ENCODE measurements at regions not wholly inside any gene's neighbourhood (a gene's known extent, or its start where the extent isn't known, plus 50 kb on each side); places are given as distances from the start of the nearest gene placed in this dataset.
A peak's percentile ranks its signal among the peaks of the same experiment; 100 is the strongest.
"Not testable (repeated sequence)": the region's sequence is repeated elsewhere in the genome, so short reads cannot be mapped to it uniquely, and the experiment has no call there.

DNA sequence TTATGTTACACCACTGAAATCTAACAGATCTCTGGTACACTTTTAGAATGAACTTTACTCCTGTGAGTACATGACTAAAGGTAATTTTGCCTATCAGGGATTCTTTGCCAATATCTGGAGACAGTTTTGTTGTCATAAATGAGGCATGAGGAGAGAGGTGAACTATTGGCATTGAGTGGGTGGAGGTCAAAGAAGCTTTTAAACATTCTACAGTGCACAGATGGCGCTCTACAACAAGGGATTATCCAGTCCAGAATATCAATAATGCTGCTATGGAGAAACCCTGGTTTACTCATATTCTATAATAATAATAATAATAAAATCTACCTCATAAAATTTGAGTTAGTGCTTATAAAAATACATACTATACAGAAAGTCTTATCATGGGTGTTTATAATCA, 702.3 kb downstream of the SI start:
- DNase-seq (ENCODE audit: low spot score) = no peak

DNA sequence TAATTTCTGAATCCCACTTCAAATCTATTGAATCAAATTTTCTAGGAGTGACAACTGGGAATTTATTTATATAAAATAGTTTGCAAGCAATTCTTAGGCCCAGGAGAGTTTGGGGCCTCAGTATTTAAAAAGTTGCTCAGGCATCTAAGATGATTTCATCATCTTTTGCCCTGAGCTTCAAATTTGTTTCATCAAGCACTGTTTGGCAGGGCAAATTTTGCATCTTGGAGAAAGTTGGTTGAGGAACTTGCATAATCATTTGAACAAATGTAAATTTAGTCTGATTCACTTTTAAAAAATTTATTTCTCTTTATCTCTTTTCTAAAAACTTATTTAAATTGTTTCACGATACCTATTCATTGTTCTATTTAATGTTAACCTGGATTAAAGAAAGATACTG, 702.8 kb downstream of the SI start:
- DNase-seq (ENCODE audit: low spot score) = no peak

DNA sequence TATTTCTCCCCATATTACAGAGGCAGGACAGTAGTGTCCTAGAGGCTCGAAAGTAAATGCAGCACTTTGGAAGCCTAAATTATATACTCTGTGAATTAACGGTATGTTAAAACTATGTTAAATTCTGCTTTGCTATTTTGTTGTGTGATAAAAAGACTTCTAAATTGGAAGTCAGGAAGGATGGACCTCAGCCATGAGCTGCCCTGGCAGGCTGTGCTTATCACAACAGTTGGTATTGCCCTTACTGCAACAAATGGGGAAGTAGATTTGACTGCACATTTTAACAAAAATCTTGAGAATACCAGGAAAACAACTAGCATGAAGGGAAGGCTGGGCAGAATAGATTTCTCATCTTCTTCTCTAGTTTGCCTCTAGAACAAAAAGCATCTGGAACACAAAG, 706.6 kb downstream of the SI start:
- DNase-seq (ENCODE audit: low spot score) = no peak

DNA sequence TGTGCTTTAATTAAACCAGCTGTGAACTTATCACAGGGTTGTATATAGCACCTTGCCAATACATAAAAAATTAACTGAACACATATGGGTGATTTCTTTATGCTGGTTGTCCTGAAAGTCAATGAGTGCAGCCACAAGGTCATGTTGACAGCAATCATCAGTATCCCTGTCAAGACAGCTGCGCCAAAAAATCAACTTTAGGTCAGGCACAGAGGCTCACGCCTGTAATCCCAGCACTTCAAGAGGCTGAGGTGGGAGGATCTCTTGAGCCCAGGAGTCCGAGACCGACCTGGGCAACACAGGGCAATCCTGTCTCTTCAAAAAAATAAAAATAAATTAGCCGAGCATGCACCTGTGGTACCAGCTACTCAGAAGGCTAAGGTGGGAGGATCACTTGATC, 707.3 kb downstream of the SI start:
- no peak for DNase-seq (ENCODE audit: low spot score)

DNA sequence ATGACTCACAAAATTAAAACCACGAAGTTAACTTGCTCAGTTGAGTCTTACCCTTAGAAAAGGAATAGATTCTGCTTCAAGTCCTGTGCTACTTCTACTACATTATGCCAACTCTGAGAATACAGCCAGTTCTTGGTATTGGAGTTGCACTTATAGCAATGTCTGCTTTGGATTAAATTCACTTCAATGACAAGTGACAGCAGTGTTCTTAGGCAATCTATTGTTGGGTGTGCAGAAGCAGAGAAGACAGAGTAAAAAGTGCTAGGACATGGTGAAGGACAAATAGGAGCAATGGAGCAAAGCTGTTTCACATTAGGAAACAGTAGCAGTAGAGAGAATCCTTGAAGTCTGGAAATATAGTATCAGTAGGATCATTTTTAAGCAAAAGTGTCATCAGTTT, 713.1 kb downstream of the SI start:
- DNase-seq (ENCODE audit: low spot score) = no peak

DNA sequence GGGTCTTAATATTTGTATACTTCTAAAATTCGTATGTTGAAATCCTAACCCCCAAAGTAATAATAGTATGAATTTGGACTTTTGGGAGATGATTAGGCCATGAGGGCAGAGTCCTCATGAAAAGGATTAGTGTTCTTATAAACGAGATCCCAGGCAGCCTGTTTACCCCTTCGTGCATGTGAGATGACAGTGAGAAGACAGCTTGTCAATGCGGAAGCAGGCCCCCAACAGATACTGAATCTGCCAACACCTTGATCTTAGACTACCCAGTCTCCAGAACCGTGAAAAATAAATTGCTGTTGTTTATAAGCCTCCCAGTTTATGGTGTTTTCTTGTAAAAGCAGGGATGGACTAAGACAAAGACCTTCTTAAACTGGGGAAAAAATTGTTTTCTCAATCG, 714.2 kb downstream of the SI start:
- no peak for DNase-seq (ENCODE audit: low spot score)

DNA sequence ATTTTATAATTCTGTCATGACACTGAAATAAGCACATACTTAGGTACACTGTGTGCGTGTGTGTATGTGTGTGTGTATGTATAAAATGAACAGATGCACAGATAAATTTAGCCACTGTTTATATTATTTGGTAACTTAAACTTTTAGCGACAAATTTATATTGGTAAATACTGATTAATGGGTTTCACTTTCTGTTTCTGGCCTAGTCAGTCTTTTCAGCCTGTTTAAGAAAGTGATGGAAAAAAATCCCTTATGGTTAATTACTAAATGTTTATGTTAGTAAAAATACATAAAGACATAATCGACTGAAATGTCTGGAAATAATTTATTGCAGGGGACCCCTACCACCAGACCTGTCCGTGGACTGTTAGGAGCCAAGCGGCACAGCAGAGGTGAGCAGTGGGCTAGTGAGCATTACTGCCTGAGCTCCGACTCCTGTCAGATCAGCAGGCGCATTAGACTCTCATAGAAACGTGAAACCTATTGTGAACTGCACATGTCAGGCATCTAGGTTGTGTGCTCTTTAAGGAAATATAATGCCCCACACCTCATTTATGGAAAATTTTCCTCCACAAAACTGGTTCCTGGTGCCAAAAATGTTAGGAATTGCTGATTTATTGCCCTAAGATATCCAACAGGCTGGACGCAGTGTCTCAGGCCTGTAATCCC, 717.4 kb downstream of the SI start:
- DNase-seq (ENCODE audit: low spot score) = no peak

DNA sequence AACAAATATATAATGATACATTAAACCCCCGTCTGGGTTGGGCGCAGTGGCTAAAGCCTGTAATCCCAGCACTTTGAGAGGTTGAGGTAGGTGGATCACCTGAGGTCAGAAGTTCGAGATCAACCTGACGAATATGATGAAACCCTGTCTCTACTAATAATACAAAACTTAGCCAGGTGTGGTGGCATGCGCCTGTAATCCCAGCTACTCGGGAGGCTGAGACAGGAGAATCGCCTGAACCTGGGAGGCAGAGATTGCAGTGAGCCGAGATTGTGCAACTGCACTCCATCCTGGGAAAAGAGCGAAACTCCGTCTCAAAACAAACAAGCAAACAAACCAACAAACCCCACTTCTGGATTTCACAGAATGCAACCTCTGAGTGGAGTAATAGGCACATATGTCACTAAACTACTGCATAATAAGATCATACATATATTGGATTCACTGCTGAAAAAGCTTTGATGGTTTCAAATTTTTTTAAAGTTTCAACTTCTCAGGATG, 718.2 kb downstream of the SI start:
- DNase-seq (ENCODE audit: low spot score) = no peak

DNA sequence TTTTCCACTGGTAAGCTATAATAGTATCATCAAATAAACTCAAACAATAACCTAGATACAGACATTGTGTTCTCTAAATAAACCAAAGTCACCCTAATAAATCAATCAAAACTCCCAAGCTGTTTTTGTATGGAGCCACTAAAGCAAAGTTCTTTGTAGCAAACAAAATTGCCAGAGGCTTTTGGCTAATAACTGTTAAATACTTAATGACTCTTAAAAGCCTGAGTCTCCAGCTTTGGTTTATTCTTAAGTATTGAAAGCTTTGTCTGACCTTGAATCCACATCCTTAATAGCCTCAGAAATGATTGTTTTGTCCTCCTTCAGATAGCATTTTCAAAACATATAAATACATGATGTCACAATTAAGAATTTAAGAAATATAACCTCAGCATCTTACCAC, 725.3 kb downstream of the SI start:
- DNase-seq (ENCODE audit: low spot score) = no peak

DNA sequence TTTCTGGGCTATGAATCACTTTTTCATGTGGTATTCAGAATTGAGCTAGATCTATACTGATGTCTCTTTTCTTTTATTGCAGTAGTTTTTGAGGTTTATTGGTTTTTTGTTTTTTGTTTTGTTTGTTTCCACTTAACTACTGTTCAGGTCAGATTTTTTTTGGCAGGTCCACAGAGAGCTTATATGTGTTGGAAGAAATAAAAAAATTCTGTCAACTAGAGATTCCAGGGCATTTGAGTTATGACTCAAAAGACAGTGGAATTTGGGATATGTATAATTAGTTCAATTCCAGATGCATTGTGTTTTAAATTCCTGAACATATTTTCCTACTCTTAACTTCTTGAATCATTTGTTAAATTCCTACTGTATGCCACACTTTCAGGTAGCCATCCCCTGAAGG, 727.2 kb downstream of the SI start:
- DNase-seq (ENCODE audit: low spot score) = no peak

DNA sequence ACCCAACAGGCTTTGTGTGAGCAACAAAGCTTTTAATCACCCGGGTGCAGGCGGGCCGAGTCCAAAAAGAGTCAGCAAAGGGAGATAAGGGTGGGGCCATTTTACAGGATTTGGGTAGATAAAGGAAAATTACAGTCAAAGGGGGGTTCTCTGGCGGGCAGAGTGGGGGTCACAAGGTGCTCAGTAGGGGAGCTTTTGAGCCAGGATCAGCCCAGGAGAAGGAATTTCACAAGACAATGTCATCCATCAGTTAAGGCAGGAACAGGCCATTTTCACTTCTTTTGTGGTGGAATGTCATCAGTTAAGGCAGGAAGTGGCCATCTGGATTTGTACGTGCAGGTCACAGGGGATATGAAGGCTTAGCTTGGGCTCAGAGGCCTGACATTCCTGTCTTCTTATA, 736.1 kb downstream of the SI start:
- not testable (repeated sequence) for DNase-seq (ENCODE audit: low spot score)

DNA sequence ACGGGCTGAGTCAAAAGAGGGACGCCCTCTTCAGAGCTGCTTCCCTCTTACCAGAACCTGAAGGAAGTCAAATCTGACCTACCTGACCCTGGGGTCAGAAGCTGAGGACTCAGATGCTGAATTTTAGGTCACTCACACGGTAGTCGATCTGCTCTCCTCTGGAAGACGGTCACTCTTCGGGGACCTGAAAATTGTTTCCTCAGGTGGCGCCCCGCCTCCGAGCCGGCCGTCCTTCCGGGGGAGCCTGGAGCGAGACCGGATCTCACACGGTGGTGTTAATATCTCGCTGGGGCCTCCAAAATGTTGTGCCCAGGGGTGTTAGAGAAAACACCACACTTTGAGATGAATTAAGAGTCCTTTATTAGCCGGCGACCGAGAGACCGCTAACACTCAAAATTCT, 737.2 kb downstream of the SI start:
- no peak for DNase-seq (ENCODE audit: low spot score)

DNA sequence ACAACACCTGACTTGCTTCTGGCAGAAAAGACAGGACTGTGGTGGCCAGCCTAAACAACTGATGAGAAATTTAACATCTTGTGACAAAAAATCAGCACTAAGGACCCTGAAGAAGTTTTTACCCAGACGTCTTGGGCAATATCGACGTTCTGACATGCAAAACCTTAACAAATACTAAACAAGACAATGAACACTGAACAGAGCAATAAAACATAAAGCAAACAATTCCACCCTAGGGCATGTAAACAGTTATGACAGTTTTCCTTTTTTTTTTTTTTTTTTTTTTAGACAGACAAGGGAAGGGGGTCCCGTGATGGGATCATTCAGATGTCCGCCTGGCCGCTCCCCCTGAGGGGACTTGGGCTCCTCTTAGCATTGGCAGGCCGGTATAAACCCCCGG, 738.0 kb downstream of the SI start:
- DNase-seq (ENCODE audit: low spot score) = no peak

DNA sequence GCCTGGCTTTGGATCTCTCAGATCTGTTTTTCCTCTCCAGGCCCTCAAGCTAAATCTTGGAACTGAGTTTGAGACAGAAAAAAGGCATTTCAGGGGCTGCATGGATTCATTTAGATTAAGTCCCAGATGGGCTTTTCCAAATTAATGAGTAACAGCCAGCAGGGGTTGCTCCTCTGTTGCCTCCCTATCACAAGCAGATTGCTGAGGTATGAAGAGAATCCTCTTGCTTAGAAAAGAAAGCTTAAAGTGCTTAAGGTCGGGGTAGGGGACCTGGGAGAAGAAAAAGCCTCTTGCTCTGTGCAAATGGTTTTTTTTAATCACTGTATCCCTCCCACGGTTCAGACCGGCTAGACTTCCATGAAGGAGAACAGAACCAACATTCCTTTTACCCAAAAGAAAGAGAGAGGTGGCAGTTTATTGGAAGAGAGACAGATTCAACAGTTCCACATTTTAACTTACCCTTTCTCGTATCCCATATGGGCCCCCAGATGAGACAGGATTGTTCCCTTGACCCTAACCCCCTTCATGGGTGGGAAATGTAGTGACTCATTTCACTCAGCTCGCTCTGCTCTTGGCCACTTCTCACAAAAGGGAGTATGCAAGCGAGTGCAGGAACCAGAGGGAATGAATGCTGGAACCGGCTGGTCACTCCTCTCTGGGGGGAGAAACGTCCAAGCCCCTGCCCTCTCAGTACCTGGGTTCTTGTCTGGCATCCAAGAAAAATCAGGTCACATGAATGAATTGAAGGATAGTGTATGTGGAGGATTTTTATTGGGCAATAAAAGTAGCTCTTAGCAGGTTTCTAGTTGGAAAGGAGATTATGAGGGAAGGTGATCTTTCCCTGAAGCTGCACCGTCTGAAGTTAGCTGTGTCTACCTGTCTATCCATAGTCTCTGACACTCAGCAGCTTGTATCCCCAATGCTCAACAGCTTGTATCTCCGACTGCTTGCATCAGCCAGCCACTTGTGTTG, 745.2 kb downstream of the SI start:
- DNase-seq (ENCODE audit: low spot score) = no peak

DNA sequence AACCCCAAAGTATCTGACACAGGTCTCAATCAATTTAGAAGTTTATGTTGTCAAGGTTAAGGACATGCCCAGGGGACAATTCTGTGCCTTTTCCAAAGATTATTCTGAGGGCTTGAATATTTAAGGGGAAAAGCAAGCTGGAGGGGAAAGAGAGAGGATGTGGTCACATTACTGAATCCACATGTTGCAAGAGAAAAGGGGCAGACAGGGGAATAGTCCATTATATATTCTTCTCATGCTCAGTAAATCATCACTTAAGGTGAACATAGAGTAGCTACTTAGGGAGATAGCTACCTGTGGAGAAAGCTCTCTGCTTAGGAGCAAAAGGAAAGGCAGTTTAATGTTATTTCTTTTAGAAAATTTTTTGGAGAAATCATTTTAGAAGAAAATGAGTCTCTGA, 751.6 kb downstream of the SI start:
- DNase-seq (ENCODE audit: low spot score) = no peak

DNA sequence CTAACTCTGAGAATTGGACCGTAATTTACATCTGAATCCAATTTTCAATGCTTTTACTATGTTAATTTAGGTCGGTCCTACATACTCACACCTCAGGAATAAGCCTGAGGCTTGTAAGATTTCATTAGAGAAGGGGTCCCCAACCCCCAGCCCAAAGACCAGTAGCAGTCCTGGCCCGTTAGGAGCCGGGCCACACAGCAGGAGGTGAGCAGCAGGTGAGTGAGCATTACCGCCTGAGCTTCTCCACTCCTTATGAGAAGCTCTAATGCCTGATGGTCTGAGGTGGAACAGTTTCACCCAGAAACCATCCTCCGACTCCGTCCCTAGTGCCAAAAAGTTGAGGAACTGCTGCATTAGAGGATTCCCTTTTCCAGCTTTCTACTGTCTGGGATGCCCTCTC, 757.3 kb downstream of the SI start:
- DNase-seq (ENCODE audit: low spot score) = no peak

DNA sequence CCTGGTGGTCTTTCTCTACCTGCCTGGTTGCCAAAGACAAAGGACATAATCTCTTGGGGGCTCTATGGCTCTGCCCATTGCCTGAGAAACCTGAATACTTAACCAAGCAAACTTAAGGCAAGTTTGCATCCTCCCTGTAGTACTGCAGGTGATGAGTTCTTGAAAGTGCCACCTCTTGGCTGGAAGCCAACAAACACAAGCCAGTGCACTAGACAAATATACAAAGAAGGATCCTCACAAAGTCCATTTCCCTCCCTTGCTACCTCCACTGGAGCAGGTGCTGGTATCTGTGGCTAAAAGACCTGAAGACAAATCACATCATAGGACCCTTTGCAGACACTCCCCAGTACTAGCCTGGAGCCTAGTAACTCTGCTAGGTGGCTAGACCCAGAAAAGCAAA, 772.3 kb downstream of the SI start:
- DNase-seq (ENCODE audit: low spot score) = no peak

DNA sequence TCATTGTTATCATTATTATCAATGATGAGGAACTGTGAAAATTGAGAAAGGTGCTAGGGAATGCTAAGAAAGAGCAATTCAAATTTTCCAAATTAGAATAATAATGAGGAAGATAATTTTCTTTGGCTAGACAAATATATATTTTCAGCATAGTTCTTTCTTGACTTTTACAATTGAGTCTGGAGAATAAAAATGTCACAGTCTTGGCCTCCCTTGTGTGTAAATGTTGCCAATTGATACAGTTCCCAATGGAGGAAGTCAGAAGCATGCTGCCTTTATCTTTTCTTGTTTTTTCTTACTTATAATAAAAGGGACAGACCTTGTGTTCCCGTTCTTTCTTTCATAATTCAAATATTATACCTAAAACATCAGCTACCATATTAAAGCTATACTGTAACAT, 774.4 kb downstream of the SI start:
- DNase-seq (ENCODE audit: low spot score) = no peak

DNA sequence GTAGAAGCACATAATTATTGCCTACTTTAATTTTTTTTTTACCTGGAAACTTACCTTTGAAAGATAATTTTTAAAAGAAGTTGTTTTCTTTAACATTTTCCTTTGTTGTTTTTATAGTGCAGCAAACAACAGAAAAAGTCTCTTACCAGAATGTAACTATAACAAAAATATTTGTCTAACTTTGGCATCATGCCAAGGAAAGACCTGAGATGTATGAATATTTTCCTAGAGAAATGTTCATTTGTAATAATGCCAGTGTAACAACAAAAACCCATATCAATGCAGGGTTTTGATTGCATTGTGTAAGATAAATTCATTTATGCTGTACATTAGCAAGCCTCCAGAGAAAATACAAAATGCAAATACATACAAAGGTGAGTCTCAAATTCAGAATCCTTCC, 775.7 kb downstream of the SI start:
- no peak for DNase-seq (ENCODE audit: low spot score)

DNA sequence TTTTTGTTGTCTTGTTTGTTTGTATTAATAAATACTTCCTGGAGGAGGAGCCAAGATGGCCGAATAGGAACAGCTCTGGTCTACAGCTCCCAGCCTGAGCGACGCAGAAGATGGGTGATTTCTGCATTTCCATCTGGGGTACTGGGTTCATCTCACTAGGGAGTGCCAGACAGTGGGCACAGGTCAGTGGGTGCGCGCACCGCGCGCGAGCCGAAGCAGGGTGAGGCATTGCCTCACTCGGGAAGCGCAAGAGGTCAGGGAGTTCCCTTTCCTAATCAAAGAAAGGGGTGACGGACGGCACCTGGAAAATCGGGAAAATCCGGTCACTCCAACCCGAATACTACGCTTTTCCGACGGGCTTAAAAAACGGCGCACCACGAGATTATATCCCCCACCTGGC, 786.8 kb downstream of the SI start:
- not testable (repeated sequence) for DNase-seq (ENCODE audit: low spot score)

DNA sequence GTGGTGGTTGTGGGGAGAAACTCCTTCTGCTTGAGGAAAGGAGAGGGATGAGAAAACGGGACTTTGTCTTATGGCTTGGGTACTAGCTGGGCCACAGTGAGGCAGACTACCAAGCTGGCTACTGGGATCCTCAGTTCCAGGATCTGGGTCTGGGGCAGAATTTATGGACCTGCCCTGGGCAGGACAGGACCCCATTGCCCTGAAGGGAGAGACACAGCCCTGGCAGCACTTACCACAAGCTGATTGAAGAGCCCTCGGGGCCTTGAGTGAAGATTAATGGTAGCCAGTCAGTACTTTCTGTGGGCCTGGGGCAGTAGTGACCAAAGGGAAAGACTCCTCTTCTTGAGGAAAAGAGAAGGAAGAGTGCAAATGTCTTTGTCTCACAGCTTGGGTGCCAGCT, 799.7 kb downstream of the SI start:
- DNase-seq (ENCODE audit: low spot score) = no peak

DNA sequence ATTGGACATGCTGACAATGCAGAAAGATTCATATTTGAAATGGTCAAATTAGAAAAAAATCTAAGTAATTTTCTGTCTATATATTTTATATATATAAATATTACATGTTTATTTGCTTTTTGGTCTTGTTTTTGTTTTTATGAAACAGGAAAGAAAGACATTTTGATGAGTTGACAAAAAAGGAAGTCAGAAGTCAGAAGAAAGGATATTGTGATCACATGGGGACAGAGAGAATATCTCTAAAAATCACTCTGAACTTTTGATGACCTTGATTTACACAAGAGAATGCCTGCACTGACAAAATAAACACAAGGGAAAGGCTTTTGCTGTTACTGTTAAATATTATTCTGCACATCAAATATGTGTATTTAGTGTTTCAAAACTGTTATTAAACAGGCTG, 811.2 kb downstream of the SI start:
- no peak for DNase-seq (ENCODE audit: low spot score)

DNA sequence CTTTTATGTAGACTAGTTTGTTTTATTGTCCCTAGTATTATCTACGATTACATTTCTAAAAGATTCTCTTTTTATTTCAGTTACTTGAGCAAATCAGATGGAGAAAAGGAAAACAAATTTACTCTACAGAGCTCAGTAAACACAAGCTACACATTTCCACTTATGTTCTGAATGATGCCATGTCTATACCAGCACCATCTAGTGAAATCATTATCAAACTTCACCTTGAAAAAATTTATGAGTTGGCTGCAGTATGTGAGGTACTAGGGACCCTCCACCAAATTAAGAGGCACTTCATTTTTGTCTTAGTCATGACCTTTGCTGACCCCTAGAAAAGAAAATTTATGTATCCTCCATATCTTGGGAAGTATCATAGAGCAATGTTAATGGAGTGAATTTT, 827.4 kb downstream of the SI start:
- peak; percentile 2 for DNase-seq (ENCODE audit: low spot score)

DNA sequence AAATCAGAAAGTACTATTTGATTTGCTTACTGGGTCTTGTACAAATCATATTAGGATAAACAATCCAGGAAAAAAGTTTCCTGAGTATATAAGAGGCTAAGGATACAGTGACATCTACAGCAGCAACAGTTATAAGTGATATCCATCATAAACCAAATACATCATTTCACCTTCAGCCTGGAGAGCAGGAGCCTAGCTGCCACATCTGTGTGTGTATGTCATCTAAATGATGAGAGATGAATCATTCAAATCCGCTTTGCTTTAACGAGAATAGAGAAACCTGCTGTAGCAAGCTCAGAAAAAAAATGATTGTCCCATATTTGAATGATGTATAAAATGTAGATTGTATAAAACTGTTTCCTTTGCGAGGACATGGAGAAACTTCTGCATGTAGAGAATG, 841.4 kb downstream of the SI start:
- peak; percentile 2 for DNase-seq (ENCODE audit: low spot score)

Measured in RKO (cell line).